K562 (cell line): ENCODE measurements at regions not wholly inside any gene's neighbourhood (a gene's known extent, or its start where the extent isn't known, plus 50 kb on each side); places are given as distances from the start of the nearest gene placed in this dataset.

ENCODE experiments used
- ARID4B ChIP-seq: sonication (generic); formaldehyde crosslinking; IDR thresholded peaks from 2 replicates; pipeline ENCODE4 v1.8.0; 2022; ENCODE audit warnings: mild to moderate bottlenecking, missing genetic modification reagents
- ATF1 ChIP-seq, 2 experiments: fragments of 450-650 bp in 1 of 2; IDR thresholded peaks; 2 replicates each; pipeline ENCODE4 v1.6.1; 2016; ENCODE audit warnings: missing compliant biosample characterization in 1 of 2, missing genetic modification characterization in 1 of 2
- NCOR1 ChIP-seq: fragments of 450-650 bp; IDR thresholded peaks from 2 replicates; pipeline ENCODE4 v1.6.1; 2016; ENCODE audit warnings: mild to moderate bottlenecking, moderate library complexity
- TAF7 ChIP-seq: fragments of 450-650 bp; IDR thresholded peaks from 2 replicates; pipeline ENCODE4 v1.6.1; 2016; ENCODE audit warnings: missing genetic modification characterization, missing compliant biosample characterization
- TARDBP ChIP-seq: fragments of 450-650 bp; IDR thresholded peaks from 2 replicates; pipeline ENCODE4 v1.6.1; 2016
- ZNF280A ChIP-seq: fragments of 450-650 bp; IDR thresholded peaks from 2 replicates; pipeline ENCODE4 v1.6.1; 2018; ENCODE audit warnings: mild to moderate bottlenecking, low read depth; ENCODE audit not compliant: partially characterized antibody
- ZNF445 ChIP-seq: fragments of 250-450 bp; sonication (Bioruptor Pico); IDR thresholded peaks from 2 replicates; pipeline ENCODE4 v1.4.0; 2020; ENCODE audit warnings: low read depth, mild to moderate bottlenecking, moderate library complexity
- ZNF449 ChIP-seq: fragments of 250-450 bp; sonication (Bioruptor Pico); IDR thresholded peaks from 2 replicates; pipeline ENCODE4 v1.8.0; 2022; ENCODE audit warnings: moderate library complexity, mild to moderate bottlenecking, inconsistent platforms

- no peak for TF ChIP-seq TAF7
- TF ChIP-seq ATF1 (CRISPR knock-in tag; IDR thresholded peaks at IDR 0.05), result no peak
- TF ChIP-seq ATF1 (tag; IDR thresholded peaks at IDR 0.05), result no peak
- TF ChIP-seq NCOR1, result no peak
- no peak for TF ChIP-seq TARDBP
- no peak for TF ChIP-seq ZNF280A
- TF ChIP-seq ARID4B (CRISPR knock-in tag), result no peak
- TF ChIP-seq ZNF445 (CRISPR knock-in tag), result no peak
- no peak for TF ChIP-seq ZNF449 (CRISPR knock-in tag)
These were observed 62.1 kb upstream of the OTOS start (continued) for GRCh38 chr2:240202586-240202985.
